NB4 (cell line): ENCODE measurements at regions not wholly inside any gene's neighbourhood (a gene's known extent, or its start where the extent isn't known, plus 50 kb on each side); places are given as distances from the start of the nearest gene placed in this dataset.

Experiments used
- CTCF ChIP-seq: IDR thresholded peaks from one replicate; pipeline ENCODE4 v1.5.1; 2012; ENCODE audit warnings: low read depth, low read length
- POLR2A ChIP-seq: IDR thresholded peaks from 2 replicates; pipeline ENCODE4 v1.6.1; 2011; ENCODE audit warnings: mild to moderate bottlenecking; ENCODE audit not compliant: insufficient read length; ENCODE audit errors: extremely low read depth
- TF ChIP-seq, protein P1 (sequence below): IDR thresholded peaks from 2 replicates; pipeline ENCODE4 v1.6.1; 2011; ENCODE audit warnings: low read depth, low read length

DNA sequence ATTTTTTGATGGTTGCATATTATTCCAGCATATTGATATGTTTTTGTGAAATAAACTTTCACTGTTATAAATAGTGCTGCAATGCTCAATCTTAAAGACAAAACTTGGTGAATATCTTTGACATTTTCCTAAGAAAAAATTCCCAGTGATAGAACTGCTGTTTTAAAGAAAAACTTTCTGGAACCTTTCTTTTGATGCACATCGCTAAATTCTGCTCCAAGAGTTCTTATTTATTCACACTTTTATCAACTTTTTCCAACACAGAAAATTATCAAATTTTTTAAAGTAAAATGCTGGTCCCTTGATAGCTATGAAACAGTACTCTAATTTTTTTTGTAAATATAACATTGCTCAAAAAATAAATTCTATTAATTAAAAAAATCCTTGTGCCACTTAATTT is 196.6 kb downstream of the HS3ST3A1 start:
- TF ChIP-seq CTCF (no peak), POLR2A (no peak)
- TF ChIP-seq, protein P1, sequence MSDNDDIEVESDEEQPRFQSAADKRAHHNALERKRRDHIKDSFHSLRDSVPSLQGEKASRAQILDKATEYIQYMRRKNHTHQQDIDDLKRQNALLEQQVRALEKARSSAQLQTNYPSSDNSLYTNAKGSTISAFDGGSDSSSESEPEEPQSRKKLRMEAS, result no peak
